Neural progenitor cell (in vitro differentiated cells): ENCODE measurements at regions not wholly inside any gene's neighbourhood (a gene's known extent, or its start where the extent isn't known, plus 50 kb on each side); places are given as distances from the start of the nearest gene placed in this dataset.

Experiments
- DNase-seq: peaks from one replicate; pipeline ENCODE4 v3.0.0-alpha.2; 2016; ENCODE audit warnings: low spot score
- H2AFZ ChIP-seq: fragments of 200-600 bp; sonication (generic); replicated peaks from 2 replicates; pipeline ENCODE4 v1.6.1; 2016; ENCODE audit warnings: antibody characterized with exemption
- H3F3A ChIP-seq: fragments of 200-600 bp; sonication (generic); 2 replicates; pipeline ENCODE4 v1.6.1; 2016; ENCODE audit warnings: antibody characterized with exemption, low read depth
- H3K27ac ChIP-seq: fragments of 200-600 bp; sonication (generic); 2 replicates; pipeline ENCODE4 v1.5.1; 2016; ENCODE audit warnings: mild to moderate bottlenecking
- H3K27me3 ChIP-seq: fragments of 200-600 bp; sonication (generic); 2 replicates; pipeline ENCODE4 v1.6.1; 2016; ENCODE audit warnings: mild to moderate bottlenecking, moderate library complexity
- H3K36me3 ChIP-seq: fragments of 200-600 bp; sonication (generic); 2 replicates; pipeline ENCODE4 v1.5.1; 2016
- H3K4me1 ChIP-seq: fragments of 200-600 bp; sonication (generic); 2 replicates; pipeline ENCODE4 v1.6.1; 2016; ENCODE audit warnings: mixed run types
- H3K4me2 ChIP-seq: fragments of 200-600 bp; sonication (generic); 2 replicates; pipeline ENCODE4 v1.6.1; 2016
- H3K4me3 ChIP-seq: fragments of 200-600 bp; sonication (generic); 2 replicates; pipeline ENCODE4 v1.5.1; 2016
- H3K79me2 ChIP-seq: fragments of 200-600 bp; sonication (generic); 2 replicates; pipeline ENCODE4 v1.6.1; 2016; ENCODE audit warnings: low read depth
- H3K9ac ChIP-seq: fragments of 200-600 bp; sonication (generic); 2 replicates; pipeline ENCODE4 v1.6.1; 2016
- H3K9me3 ChIP-seq: fragments of 200-600 bp; sonication (generic); 2 replicates; pipeline ENCODE4 v1.5.1; 2016; ENCODE audit warnings: low read depth
- H4K20me1 ChIP-seq: fragments of 200-600 bp; sonication (generic); 2 replicates; pipeline ENCODE4 v1.6.1; 2016; ENCODE audit warnings: low read depth
- H3K27ac Mint-ChIP-seq: 3 replicates; pipeline ENCODE4 v1.8.0; 2021; ENCODE audit warnings: mixed read lengths
- H3K27me3 Mint-ChIP-seq: 2 replicates; pipeline ENCODE4 v1.8.0; 2022; ENCODE audit warnings: low read depth, mild to moderate bottlenecking, inconsistent platforms, moderate library complexity, mixed read lengths; ENCODE audit not compliant: insufficient read depth
- H3K36me3 Mint-ChIP-seq: 3 replicates; pipeline ENCODE4 v1.8.0; 2021; ENCODE audit warnings: mixed read lengths
- H3K4me1 Mint-ChIP-seq: 3 replicates; pipeline ENCODE4 v1.8.0; 2021; ENCODE audit warnings: mixed read lengths
- H3K4me3 Mint-ChIP-seq: 3 replicates; pipeline ENCODE4 v1.8.0; 2021; ENCODE audit warnings: mild to moderate bottlenecking, moderate library complexity, mixed read lengths
- H3K9me3 Mint-ChIP-seq: 3 replicates; pipeline ENCODE4 v1.8.0; 2020; ENCODE audit warnings: mixed read lengths
- CTCF ChIP-seq: fragments of 200-600 bp; sonication (generic); IDR thresholded peaks from 2 replicates; pipeline ENCODE4 v1.5.1; 2017; ENCODE audit warnings: antibody characterized with exemption, mild to moderate bottlenecking
- EZH2 ChIP-seq: fragments of 200-600 bp; sonication (generic); IDR thresholded peaks from 2 replicates; pipeline ENCODE4 v1.6.1; 2017; ENCODE audit warnings: antibody characterized with exemption, mild to moderate bottlenecking, moderate library complexity
- EZH2phosphoT487 ChIP-seq: fragments of 200-600 bp; sonication (generic); IDR thresholded peaks from 2 replicates; pipeline ENCODE4 v1.6.1; 2017; ENCODE audit warnings: antibody characterized with exemption

DNA sequence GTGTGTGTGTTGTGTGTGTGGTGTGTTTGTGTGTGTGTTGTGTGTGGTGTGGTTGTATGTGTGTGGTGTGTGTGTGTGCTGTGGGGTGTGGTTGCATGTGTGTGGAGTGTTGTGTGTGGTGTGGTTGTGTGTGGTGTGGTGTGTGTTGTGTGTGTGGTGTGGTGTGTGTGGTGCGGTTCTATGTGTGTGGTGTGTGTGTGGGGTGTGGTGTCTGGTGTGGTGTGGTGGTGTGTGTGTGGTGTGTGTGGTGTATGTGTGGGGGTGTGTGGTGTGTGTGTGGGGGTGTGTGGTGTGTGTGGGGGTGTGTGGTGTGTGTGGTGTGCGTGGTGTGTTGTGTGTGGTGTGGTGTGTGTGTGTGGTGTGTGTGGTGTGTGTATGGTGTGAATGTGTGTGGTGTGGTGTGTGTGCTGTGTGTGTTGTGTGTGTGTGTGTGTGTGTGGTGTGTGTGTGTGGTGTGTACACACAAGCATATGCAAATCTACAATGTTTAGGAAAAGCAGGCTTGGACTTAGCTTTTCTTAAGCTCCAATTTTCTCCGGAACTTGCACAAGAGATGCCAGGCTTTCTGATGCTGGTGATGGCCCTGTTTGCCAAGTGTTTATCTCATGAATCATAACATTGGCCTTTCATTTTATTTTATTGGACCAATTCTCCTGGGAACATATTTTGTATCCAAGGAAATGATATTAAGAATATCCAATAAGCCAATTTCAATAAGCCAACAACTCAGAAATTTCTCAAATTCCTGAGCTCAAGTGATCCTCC, 148.7 kb downstream of the SPATA18 start:
- peaks cover 9% of the 10 kb centered on the region for H3K27me3 ChIP-seq
- peaks cover 7% of the 10 kb centered on the region for H3K9me3 Mint-ChIP-seq
- H3K4me3 ChIP-seq = no peak overlapping the region
- peak overlapping the region; percentile 97 for H3K27ac Mint-ChIP-seq
- no peak overlapping the region for H3K4me2 ChIP-seq
- peaks cover 39% of the 10 kb centered on the region for H3K4me1 Mint-ChIP-seq
- H3F3A ChIP-seq = peaks cover 12% of the 10 kb centered on the region
- no peak overlapping the region for H3K9ac ChIP-seq
- H2AFZ ChIP-seq = no peak overlapping the region
- H3K79me2 ChIP-seq = no peaks in the 10 kb centered on the region
- no peaks in the 10 kb centered on the region for H4K20me1 ChIP-seq
- H3K4me1 ChIP-seq = peaks cover 16% of the 10 kb centered on the region
- TF ChIP-seq EZH2 (no peak), CTCF (no peak)
- no peak for DNase-seq
- peak overlapping the region; percentile 66 for H3K4me3 Mint-ChIP-seq
- no peaks in the 10 kb centered on the region for H3K36me3 ChIP-seq
- H3K36me3 Mint-ChIP-seq = no peaks in the 10 kb centered on the region
- H3K9me3 ChIP-seq = no peaks in the 10 kb centered on the region
- H3K27me3 Mint-ChIP-seq = peaks cover 8% of the 10 kb centered on the region
- no peak overlapping the region for H3K27ac ChIP-seq

DNA sequence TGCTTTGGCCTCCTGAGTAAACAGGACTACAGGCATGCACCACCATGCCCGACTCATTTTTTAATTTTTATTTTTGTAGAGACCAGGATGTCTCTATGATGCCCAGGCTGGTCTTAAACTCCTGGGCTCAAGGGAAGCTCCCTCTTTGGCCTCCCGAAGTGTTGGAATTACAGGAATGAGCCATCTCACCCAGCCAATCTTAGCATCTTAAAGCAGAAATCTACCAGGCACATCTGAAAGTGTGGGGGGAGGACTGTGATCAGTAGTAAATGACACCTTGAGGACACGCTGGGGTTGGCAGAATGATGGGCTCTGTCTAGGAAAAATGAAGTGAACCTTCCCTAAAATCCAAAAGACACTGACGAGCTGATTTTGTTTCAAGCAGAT, 149.2 kb downstream of the SPATA18 start:
- Histone ChIP-seq H4K20me1 (no peaks in the 10 kb centered on the region), H3K79me2 (no peaks in the 10 kb centered on the region), H3K4me3 (no peak overlapping the region), H2AFZ (no peak overlapping the region), H3K4me2 (no peak overlapping the region), H3K36me3 (no peaks in the 10 kb centered on the region), H3K27ac (no peak overlapping the region), H3K9ac (no peak overlapping the region), H3K9me3 (no peaks in the 10 kb centered on the region), H3K4me1 (peaks cover 16% of the 10 kb centered on the region), H3K27me3 (peaks cover 9% of the 10 kb centered on the region), H3F3A (peaks cover 12% of the 10 kb centered on the region)
- no peak for DNase-seq
- peaks cover 7% of the 10 kb centered on the region for H3K9me3 Mint-ChIP-seq
- TF ChIP-seq EZH2 (no peak), EZH2phosphoT487 (no peak), CTCF (no peak)
- peaks cover 39% of the 10 kb centered on the region for H3K4me1 Mint-ChIP-seq
- H3K27ac Mint-ChIP-seq = no peak overlapping the region
- no peaks in the 10 kb centered on the region for H3K36me3 Mint-ChIP-seq
- peaks cover 7% of the 10 kb centered on the region for H3K27me3 Mint-ChIP-seq
- no peak overlapping the region for H3K4me3 Mint-ChIP-seq

DNA sequence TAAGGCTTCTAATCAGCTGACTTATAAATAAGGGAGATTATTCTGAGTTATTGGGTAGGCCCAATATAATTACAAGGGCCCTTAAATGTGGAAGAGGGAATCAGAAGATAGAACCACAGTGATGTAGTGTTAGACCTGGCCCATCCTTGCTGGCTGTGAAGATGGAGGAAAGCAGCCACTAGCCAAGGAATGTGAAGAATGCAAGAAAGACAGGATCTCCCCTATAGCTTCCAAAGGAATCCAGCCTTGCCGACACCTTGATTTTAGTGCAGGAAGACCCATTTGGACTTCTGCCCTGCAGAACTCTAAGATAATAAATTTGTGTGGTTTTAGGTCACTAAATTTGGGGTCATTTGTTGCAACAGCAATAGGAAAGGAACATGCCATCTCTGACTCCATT, 150.6 kb downstream of the SPATA18 start:
- Histone ChIP-seq H4K20me1 (no peaks in the 10 kb centered on the region), H3K36me3 (no peaks in the 10 kb centered on the region), H3K79me2 (no peaks in the 10 kb centered on the region)

More for the DNA sequence above, 150.6 kb downstream of the SPATA18 start:
- H3K9me3 ChIP-seq = no peaks in the 10 kb centered on the region
- H3K4me2 ChIP-seq = peak overlapping the region; percentile 29
- Mint-ChIP-seq H3K4me3 (no peak overlapping the region), H3K4me1 (peaks cover 36% of the 10 kb centered on the region), H3K27me3 (peaks cover 5% of the 10 kb centered on the region), H3K36me3 (no peaks in the 10 kb centered on the region), H3K27ac (no peak overlapping the region), H3K9me3 (peaks cover 7% of the 10 kb centered on the region)
- no peak for TF ChIP-seq EZH2
- TF ChIP-seq EZH2phosphoT487 = no peak
- TF ChIP-seq CTCF = no peak
- H3F3A ChIP-seq = peaks cover 12% of the 10 kb centered on the region
- H3K9ac ChIP-seq = no peak overlapping the region
- peaks cover 16% of the 10 kb centered on the region for H3K4me1 ChIP-seq
- peak; percentile 10 for DNase-seq
- H3K27ac ChIP-seq = no peak overlapping the region
- H2AFZ ChIP-seq = no peak overlapping the region
- H3K27me3 ChIP-seq = peaks cover 9% of the 10 kb centered on the region
- H3K4me3 ChIP-seq = no peak overlapping the region
